Uterus (tissue), 3 donors: ENCODE measurements at regions not wholly inside any gene's neighbourhood (a gene's known extent, or its start where the extent isn't known, plus 50 kb on each side); places are given as distances from the start of the nearest gene placed in this dataset.

Source experiments
- DNase-seq, 2 donors: peaks; one replicate each; pipeline ENCODE4 v3.0.0-alpha.2; 2019 to 2020
- H3K27ac ChIP-seq, 2 donors: fragments of 200-600 bp; sonication (generic); 1 replicate in 1 of 2; 2 replicates in 1 of 2; pipeline ENCODE4 v1.5.1; 2016 to 2018
- H3K27me3 ChIP-seq, 2 donors: fragments of 200-600 bp; sonication (generic); one replicate each; pipeline ENCODE4 v1.5.1; 2018 to 2019; ENCODE audit warnings: control low read depth in 1 of 2
- H3K36me3 ChIP-seq, 2 donors: fragments of 200-600 bp; sonication (generic); one replicate each; pipeline ENCODE4 v1.5.1; 2019; ENCODE audit warnings: control low read depth in 1 of 2
- H3K4me1 ChIP-seq, 2 donors: fragments of 200-600 bp; sonication (generic); one replicate each; pipeline ENCODE4 v1.5.1; 2018 to 2019; ENCODE audit warnings: control low read depth in 1 of 2
- H3K4me3 ChIP-seq, 2 donors: fragments of 200-600 bp; sonication (generic); 1 replicate in 1 of 2; 2 replicates in 1 of 2; pipeline ENCODE4 v1.5.1; 2018 to 2019; ENCODE audit warnings: mild to moderate bottlenecking in 1 of 2
- H3K9me3 ChIP-seq, 2 donors: fragments of 200-600 bp; sonication (generic); one replicate each; pipeline ENCODE4 v1.5.1; 2019; ENCODE audit warnings: control low read depth in 1 of 2
- CTCF ChIP-seq, 4 experiments: fragments of 200-600 bp in 2 of 4; fragments of 450-650 bp in 2 of 4; sonication (generic) in 2 of 4; IDR thresholded peaks; one replicate each; pipeline ENCODE4 v1.5.1; 2016 to 2019; ENCODE audit warnings: antibody characterized with exemption in 4 of 4, mild to moderate bottlenecking in 2 of 4, moderate library complexity in 1 of 4
- POLR2A ChIP-seq, 2 donors: fragments of 450-650 bp; IDR thresholded peaks; one replicate each; pipeline ENCODE4 v1.6.1; 2016; ENCODE audit warnings: antibody characterized with exemption in 2 of 2, mild to moderate bottlenecking in 1 of 2, moderate library complexity in 1 of 2
- intact Hi-C: fragments of 100-400 bp; cut with DNase I; formaldehyde crosslinking; loops from one replicate; pipeline ENCODE4 v1.15.1; 2023; ENCODE audit warnings: low total_unique reads
- donor health status: DM: yes; HTN: yes; CAD: no.

- Histone ChIP-seq H3K4me1 (no peaks in the 10 kb centered on the region), H3K4me3 (no peak overlapping the region), H3K36me3 (no peaks in the 10 kb centered on the region), H3K27me3 (no peaks in the 10 kb centered on the region), H3K9me3 (no peaks in the 10 kb centered on the region), H3K27ac (no peak overlapping the region)
- intact Hi-C loops, result no loop called here
- no peak for TF ChIP-seq POLR2A (IDR thresholded peaks at IDR 0.05)
- no peak for TF ChIP-seq CTCF (IDR thresholded peaks at IDR 0.05)
- no peak for DNase-seq
Measured at GRCh38 chr6:92150553-92150952, 1268.8 kb downstream of the EPHA7 start.

GRCh38 chr6:92147246-92147645 lies 1272.1 kb downstream of the EPHA7 start:
- Histone ChIP-seq H3K27ac (no peak overlapping the region), H3K4me3 (no peak overlapping the region), H3K4me1 (no peaks in the 10 kb centered on the region), H3K27me3 (no peaks in the 10 kb centered on the region), H3K9me3 (no peaks in the 10 kb centered on the region), H3K36me3 (no peaks in the 10 kb centered on the region)
- intact Hi-C loops, result no loop called here
- no peak for TF ChIP-seq POLR2A (IDR thresholded peaks at IDR 0.05)
- no peak for TF ChIP-seq CTCF (IDR thresholded peaks at IDR 0.05)
- DNase-seq, result no peak

- no peak for DNase-seq
- Histone ChIP-seq H3K9me3 (no peaks in the 10 kb centered on the region), H3K4me1 (no peaks in the 10 kb centered on the region), H3K4me3 (no peak overlapping the region), H3K36me3 (no peaks in the 10 kb centered on the region), H3K27ac (no peak overlapping the region), H3K27me3 (no peaks in the 10 kb centered on the region)
- no peak for TF ChIP-seq POLR2A (IDR thresholded peaks at IDR 0.05)
- TF ChIP-seq CTCF (IDR thresholded peaks at IDR 0.05), result no peak
- intact Hi-C loops, result no loop called here
Measured at GRCh38 chr6:92139601-92140000, 1279.8 kb downstream of the EPHA7 start.

GRCh38 chr6:92132957-92133356 lies 1286.4 kb downstream of the EPHA7 start:
- no peaks in the 10 kb centered on the region for H3K9me3 ChIP-seq
- no peak overlapping the region for H3K4me3 ChIP-seq
- intact Hi-C loops, result no loop called here
- no peak for TF ChIP-seq POLR2A (IDR thresholded peaks at IDR 0.05)
- no peak for TF ChIP-seq CTCF (IDR thresholded peaks at IDR 0.05)
- H3K27ac ChIP-seq, result no peak overlapping the region
- H3K36me3 ChIP-seq, result no peaks in the 10 kb centered on the region
- H3K4me1 ChIP-seq, result no peaks in the 10 kb centered on the region
- no peak for DNase-seq
- no peaks in the 10 kb centered on the region for H3K27me3 ChIP-seq

- Histone ChIP-seq H3K36me3 (no peaks in the 10 kb centered on the region), H3K4me1 (no peaks in the 10 kb centered on the region), H3K27ac (no peak overlapping the region), H3K27me3 (no peaks in the 10 kb centered on the region), H3K9me3 (no peaks in the 10 kb centered on the region), H3K4me3 (no peak overlapping the region)
- intact Hi-C loops, result no loop called here
- no peak for DNase-seq
- TF ChIP-seq CTCF (IDR thresholded peaks at IDR 0.05), result no peak
- no peak for TF ChIP-seq POLR2A (IDR thresholded peaks at IDR 0.05)
Measured at GRCh38 chr6:92132457-92132856, 1286.9 kb downstream of the EPHA7 start.
